ENCODE measurements at regions not wholly inside any gene's neighbourhood (a gene's known extent, or its start where the extent isn't known, plus 50 kb on each side); places are given as distances from the start of the nearest gene placed in this dataset.
"Not testable (repeated sequence)": the region's sequence is repeated elsewhere in the genome, so short reads cannot be mapped to it uniquely, and the experiment has no call there.

DNA sequence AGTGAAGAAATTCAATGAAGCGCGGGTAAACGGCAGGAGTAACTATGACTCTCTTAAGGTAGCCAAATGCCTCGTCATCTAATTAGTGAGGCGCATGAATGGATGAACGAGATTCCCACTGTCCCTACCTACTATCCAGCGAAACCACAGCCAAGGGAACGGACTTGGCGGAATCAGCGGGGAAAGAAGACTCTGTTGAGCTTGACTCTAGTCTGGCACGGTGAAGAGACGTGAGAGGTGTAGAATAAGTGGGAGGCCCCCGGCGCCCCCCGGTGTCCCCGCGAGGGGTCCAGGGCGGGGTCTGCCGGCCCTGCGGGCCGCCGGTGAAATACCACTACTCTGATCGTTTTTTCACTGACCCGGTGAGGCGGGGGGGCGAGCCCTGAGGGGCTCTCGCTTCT, 317.8 kb upstream of the IRS4 start:
- TF ChIP-seq, protein P1, sequence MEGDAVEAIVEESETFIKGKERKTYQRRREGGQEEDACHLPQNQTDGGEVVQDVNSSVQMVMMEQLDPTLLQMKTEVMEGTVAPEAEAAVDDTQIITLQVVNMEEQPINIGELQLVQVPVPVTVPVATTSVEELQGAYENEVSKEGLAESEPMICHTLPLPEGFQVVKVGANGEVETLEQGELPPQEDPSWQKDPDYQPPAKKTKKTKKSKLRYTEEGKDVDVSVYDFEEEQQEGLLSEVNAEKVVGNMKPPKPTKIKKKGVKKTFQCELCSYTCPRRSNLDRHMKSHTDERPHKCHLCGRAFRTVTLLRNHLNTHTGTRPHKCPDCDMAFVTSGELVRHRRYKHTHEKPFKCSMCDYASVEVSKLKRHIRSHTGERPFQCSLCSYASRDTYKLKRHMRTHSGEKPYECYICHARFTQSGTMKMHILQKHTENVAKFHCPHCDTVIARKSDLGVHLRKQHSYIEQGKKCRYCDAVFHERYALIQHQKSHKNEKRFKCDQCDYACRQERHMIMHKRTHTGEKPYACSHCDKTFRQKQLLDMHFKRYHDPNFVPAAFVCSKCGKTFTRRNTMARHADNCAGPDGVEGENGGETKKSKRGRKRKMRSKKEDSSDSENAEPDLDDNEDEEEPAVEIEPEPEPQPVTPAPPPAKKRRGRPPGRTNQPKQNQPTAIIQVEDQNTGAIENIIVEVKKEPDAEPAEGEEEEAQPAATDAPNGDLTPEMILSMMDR (IDR thresholded peaks at IDR 0.05) = not testable (repeated sequence)
- TF ChIP-seq, protein P2, sequence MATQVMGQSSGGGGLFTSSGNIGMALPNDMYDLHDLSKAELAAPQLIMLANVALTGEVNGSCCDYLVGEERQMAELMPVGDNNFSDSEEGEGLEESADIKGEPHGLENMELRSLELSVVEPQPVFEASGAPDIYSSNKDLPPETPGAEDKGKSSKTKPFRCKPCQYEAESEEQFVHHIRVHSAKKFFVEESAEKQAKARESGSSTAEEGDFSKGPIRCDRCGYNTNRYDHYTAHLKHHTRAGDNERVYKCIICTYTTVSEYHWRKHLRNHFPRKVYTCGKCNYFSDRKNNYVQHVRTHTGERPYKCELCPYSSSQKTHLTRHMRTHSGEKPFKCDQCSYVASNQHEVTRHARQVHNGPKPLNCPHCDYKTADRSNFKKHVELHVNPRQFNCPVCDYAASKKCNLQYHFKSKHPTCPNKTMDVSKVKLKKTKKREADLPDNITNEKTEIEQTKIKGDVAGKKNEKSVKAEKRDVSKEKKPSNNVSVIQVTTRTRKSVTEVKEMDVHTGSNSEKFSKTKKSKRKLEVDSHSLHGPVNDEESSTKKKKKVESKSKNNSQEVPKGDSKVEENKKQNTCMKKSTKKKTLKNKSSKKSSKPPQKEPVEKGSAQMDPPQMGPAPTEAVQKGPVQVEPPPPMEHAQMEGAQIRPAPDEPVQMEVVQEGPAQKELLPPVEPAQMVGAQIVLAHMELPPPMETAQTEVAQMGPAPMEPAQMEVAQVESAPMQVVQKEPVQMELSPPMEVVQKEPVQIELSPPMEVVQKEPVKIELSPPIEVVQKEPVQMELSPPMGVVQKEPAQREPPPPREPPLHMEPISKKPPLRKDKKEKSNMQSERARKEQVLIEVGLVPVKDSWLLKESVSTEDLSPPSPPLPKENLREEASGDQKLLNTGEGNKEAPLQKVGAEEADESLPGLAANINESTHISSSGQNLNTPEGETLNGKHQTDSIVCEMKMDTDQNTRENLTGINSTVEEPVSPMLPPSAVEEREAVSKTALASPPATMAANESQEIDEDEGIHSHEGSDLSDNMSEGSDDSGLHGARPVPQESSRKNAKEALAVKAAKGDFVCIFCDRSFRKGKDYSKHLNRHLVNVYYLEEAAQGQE (IDR thresholded peaks at IDR 0.05; ENCODE audit: insufficient read depth in 1 of 2, low read depth in 2 of 2, low read length in 1 of 2) = not testable (repeated sequence)
- TF ChIP-seq SIN3A (IDR thresholded peaks at IDR 0.05; ENCODE audit: borderline replicate concordance, insufficient read depth, low read depth, low read length) = not testable (repeated sequence)

Measured in Panc1 (cell line).